Activated naive CD8-positive, alpha-beta T cell treated with anti-CD3 and anti-CD28 coated beads for 36 hours (primary cell): ENCODE measurements at regions not wholly inside any gene's neighbourhood (a gene's known extent, or its start where the extent isn't known, plus 50 kb on each side); places are given as distances from the start of the nearest gene placed in this dataset.

ENCODE experiments used
- DNase-seq: peaks from one replicate; pipeline ENCODE4 v3.0.0; 2021
- H3K27ac Mint-ChIP-seq: one replicate; pipeline ENCODE4 v1.8.0; 2022; ENCODE audit warnings: mild to moderate bottlenecking, moderate library complexity, mixed read lengths
- H3K27me3 Mint-ChIP-seq: one replicate; pipeline ENCODE4 v1.8.0; 2022; ENCODE audit warnings: mild to moderate bottlenecking, mixed read lengths
- H3K36me3 Mint-ChIP-seq: one replicate; pipeline ENCODE4 v1.8.0; 2021; ENCODE audit warnings: mild to moderate bottlenecking, mixed read lengths
- H3K4me1 Mint-ChIP-seq: one replicate; pipeline ENCODE4 v1.8.0; 2021; ENCODE audit warnings: mixed read lengths
- H3K4me3 Mint-ChIP-seq: one replicate; pipeline ENCODE4 v1.8.0; 2022; ENCODE audit warnings: mild to moderate bottlenecking, moderate library complexity, mixed read lengths
- H3K9me3 Mint-ChIP-seq: one replicate; pipeline ENCODE4 v1.8.0; 2022; ENCODE audit warnings: mixed read lengths

DNA sequence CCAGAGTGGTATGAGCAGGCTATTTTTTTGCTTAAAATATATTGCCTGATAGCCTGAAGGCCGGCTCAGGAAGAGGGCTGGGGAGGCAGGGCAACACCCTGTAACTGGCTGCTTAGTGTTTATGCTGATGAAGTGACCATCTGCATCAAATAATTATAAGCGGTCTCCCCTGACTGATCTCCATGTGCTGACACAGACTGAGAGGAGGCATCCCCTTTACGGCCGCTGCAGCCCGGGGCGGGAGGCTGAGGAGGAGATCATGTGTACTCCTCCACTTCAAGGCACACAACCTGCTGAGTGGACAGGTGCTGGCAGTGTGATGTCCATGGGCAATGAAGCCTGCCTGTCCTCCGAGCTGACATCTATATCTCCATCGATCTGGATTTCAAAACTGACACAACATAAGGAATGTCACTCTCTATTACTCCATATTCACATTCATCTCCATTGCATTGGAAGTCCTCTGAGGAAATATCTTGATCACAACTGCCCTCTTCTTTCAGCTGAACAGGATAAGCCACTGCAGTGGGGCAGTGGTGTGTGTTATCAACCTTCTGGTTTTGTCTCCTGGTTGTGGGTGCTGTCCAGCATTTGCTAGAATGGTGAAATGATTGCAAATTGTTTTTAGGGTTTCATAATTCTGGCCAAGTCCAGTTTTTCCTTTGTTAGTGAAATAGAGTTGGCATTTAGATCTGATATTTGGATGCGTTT is 143.5 kb downstream of the AQP4 start:
- DNase-seq, result no peak
- Mint-ChIP-seq H3K36me3 (no peaks in the 10 kb centered on the region), H3K9me3 (no peaks in the 10 kb centered on the region), H3K4me1 (no peaks in the 10 kb centered on the region), H3K4me3 (no peak overlapping the region), H3K27me3 (peaks cover 9% of the 10 kb centered on the region), H3K27ac (no peak overlapping the region)

GRCh38 chr18:26719896-26720295 is 145.6 kb downstream of the AQP4 start:
- no peak overlapping the region for H3K27ac Mint-ChIP-seq
- H3K36me3 Mint-ChIP-seq, result no peaks in the 10 kb centered on the region
- peaks cover 9% of the 10 kb centered on the region for H3K27me3 Mint-ChIP-seq

GRCh38 chr18:26717123-26717719 is 148.3 kb downstream of the AQP4 start:
- H3K27me3 Mint-ChIP-seq, result peaks cover 13% of the 10 kb centered on the region
- no peak overlapping the region for H3K27ac Mint-ChIP-seq
- H3K4me1 Mint-ChIP-seq, result no peaks in the 10 kb centered on the region
- no peak overlapping the region for H3K4me3 Mint-ChIP-seq
- DNase-seq, result no peak
- H3K9me3 Mint-ChIP-seq, result no peaks in the 10 kb centered on the region
- no peaks in the 10 kb centered on the region for H3K36me3 Mint-ChIP-seq

More at GRCh38 chr18:26719896-26720295, 145.6 kb downstream of the AQP4 start:
- Mint-ChIP-seq H3K4me1 (no peaks in the 10 kb centered on the region), H3K9me3 (no peaks in the 10 kb centered on the region), H3K4me3 (no peak overlapping the region)
- no peak for DNase-seq

DNA sequence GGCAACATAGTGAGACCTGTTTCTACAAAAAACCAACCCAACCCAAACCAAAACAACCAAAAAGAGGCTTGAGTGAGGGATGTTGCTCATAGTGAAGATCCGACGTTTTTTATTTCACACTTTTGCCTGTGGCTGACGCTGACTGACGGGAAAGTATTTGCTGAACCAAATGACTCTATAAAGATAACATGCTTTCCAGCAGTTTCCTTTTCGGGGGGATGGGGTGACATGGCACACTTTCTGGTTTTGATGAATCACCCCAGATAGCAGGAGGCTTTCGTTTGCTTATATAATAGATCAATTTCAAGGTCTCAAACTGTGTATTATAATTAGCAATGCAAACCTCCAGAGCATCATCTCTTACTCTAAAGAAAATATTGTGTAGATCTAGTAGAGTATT is 150.8 kb downstream of the AQP4 start:
- no peaks in the 10 kb centered on the region for H3K9me3 Mint-ChIP-seq
- H3K36me3 Mint-ChIP-seq, result no peaks in the 10 kb centered on the region
- H3K27ac Mint-ChIP-seq, result no peak overlapping the region
- H3K4me1 Mint-ChIP-seq, result peaks cover 2% of the 10 kb centered on the region
- DNase-seq, result no peak
- H3K27me3 Mint-ChIP-seq, result peaks cover 7% of the 10 kb centered on the region
- H3K4me3 Mint-ChIP-seq, result no peak overlapping the region

- no peak overlapping the region for H3K27ac Mint-ChIP-seq
- peaks cover 2% of the 10 kb centered on the region for H3K4me1 Mint-ChIP-seq
- H3K27me3 Mint-ChIP-seq, result peaks cover 8% of the 10 kb centered on the region
- no peak for DNase-seq
- no peaks in the 10 kb centered on the region for H3K36me3 Mint-ChIP-seq
- no peaks in the 10 kb centered on the region for H3K9me3 Mint-ChIP-seq
- no peak overlapping the region for H3K4me3 Mint-ChIP-seq
Observed at GRCh38 chr18:26711756-26712155, 153.8 kb downstream of the AQP4 start.

DNA sequence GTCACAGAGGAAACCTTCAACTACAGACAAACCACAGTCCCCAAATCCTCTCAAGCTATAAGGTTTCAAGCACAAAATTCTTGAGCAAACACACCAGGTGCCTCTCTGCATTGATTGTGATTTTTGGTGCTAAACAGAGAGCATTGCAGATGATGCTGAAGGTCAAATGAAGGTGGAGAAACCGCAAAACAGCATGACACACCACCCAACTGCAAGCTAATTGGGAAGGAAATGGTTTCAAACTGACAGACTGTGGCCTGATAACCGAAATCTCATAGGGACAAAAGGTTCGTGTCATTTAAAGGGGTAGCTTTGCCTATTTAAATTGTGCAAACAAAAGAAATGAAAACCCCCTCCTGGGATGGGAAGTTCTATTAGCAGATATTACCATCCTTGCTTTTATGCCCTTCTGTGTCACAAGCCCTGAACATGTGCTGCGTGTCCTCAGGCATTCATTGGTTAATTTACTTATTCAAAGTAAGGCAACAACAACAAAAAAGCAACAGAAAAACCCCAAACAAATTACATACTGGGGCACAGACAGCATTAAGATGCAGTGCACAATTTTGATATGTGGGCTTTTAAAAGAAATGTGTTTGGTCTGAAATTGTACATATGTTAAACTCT is 154.9 kb downstream of the AQP4 start:
- Mint-ChIP-seq H3K4me1 (peaks cover 2% of the 10 kb centered on the region), H3K27ac (no peak overlapping the region), H3K36me3 (no peaks in the 10 kb centered on the region), H3K27me3 (peaks cover 11% of the 10 kb centered on the region), H3K4me3 (no peak overlapping the region), H3K9me3 (no peaks in the 10 kb centered on the region)
- DNase-seq, result peak; percentile 1

GRCh38 chr18:26709897-26710296 is 155.6 kb downstream of the AQP4 start:
- Mint-ChIP-seq H3K27ac (no peak overlapping the region), H3K9me3 (no peaks in the 10 kb centered on the region), H3K36me3 (no peaks in the 10 kb centered on the region), H3K27me3 (peaks cover 11% of the 10 kb centered on the region), H3K4me3 (no peak overlapping the region), H3K4me1 (peaks cover 2% of the 10 kb centered on the region)
- DNase-seq, result no peak

DNA sequence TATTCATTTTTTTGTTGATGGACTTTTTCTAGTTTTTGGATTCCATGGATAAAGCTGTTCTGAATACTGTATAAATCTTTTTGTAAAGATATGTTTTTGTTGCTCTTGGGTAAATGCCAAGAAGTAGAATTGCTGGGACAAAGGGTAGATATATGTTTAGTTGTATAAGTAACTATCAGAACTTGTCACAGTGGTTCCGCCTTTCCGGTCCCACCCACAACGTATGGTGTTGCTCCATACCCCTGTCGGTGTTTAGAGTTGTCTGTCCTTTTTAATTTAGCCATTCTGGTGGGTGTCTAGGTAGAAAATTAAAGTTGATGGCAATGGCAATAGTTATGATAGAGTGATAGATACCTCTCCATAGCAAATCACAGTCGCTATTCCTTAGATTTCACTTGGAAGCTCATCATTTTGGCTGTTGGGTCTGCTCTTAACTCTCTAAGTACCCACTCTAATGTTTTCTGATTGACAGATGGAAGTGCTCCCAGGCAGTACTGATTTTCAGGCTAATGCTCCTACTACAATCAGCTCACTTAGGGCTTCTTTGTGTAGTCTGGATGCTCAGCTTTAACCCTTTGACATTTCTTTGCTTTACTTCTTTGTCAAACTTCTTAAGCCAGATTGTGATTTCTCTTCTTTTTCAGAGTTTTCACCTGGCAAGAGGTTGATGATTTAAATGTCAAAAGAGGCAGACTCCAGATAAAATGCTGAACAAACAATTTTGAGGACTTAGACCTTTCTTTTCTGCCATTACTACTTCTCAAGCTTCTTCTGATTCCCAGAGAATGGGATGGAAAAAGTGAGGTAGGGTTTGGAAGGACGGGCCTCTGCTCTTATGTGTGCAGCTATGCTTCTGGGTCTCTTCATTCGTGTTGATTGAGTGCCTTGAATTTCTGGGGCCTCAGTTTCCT is 156.4 kb downstream of the AQP4 start:
- peaks cover 11% of the 10 kb centered on the region for H3K27me3 Mint-ChIP-seq
- peaks cover 2% of the 10 kb centered on the region for H3K4me1 Mint-ChIP-seq
- H3K27ac Mint-ChIP-seq, result no peak overlapping the region
- H3K9me3 Mint-ChIP-seq, result no peaks in the 10 kb centered on the region
- H3K36me3 Mint-ChIP-seq, result no peaks in the 10 kb centered on the region
- DNase-seq, result no peak
- no peak overlapping the region for H3K4me3 Mint-ChIP-seq

GRCh38 chr18:26706911-26707351 is 158.6 kb downstream of the AQP4 start:
- Mint-ChIP-seq H3K9me3 (no peaks in the 10 kb centered on the region), H3K4me1 (peaks cover 2% of the 10 kb centered on the region), H3K4me3 (no peak overlapping the region), H3K27me3 (peaks cover 8% of the 10 kb centered on the region), H3K27ac (no peak overlapping the region), H3K36me3 (no peaks in the 10 kb centered on the region)
- DNase-seq, result no peak

- H3K36me3 Mint-ChIP-seq, result no peaks in the 10 kb centered on the region
- H3K9me3 Mint-ChIP-seq, result no peaks in the 10 kb centered on the region
- peaks cover 8% of the 10 kb centered on the region for H3K27me3 Mint-ChIP-seq
- no peak overlapping the region for H3K27ac Mint-ChIP-seq
- H3K4me1 Mint-ChIP-seq, result peaks cover 1% of the 10 kb centered on the region
- no peak for DNase-seq
- no peak overlapping the region for H3K4me3 Mint-ChIP-seq
Observed at GRCh38 chr18:26705757-26706156, 157.4 kb upstream of the KCTD1 start.

GRCh38 chr18:26703170-26703930 is 155.0 kb upstream of the KCTD1 start:
- no peaks in the 10 kb centered on the region for H3K36me3 Mint-ChIP-seq

GRCh38 chr18:26702086-26702485 is 153.7 kb upstream of the KCTD1 start:
- Mint-ChIP-seq H3K27ac (no peak overlapping the region), H3K4me3 (no peak overlapping the region), H3K9me3 (no peaks in the 10 kb centered on the region), H3K4me1 (no peaks in the 10 kb centered on the region), H3K36me3 (no peaks in the 10 kb centered on the region), H3K27me3 (peaks cover 4% of the 10 kb centered on the region)
- no peak for DNase-seq

More at GRCh38 chr18:26703170-26703930, 155.0 kb upstream of the KCTD1 start:
- H3K4me1 Mint-ChIP-seq, result no peaks in the 10 kb centered on the region
- H3K27ac Mint-ChIP-seq, result no peak overlapping the region
- DNase-seq, result no peak
- H3K27me3 Mint-ChIP-seq, result peaks cover 4% of the 10 kb centered on the region
- H3K9me3 Mint-ChIP-seq, result no peaks in the 10 kb centered on the region
- no peak overlapping the region for H3K4me3 Mint-ChIP-seq

DNA sequence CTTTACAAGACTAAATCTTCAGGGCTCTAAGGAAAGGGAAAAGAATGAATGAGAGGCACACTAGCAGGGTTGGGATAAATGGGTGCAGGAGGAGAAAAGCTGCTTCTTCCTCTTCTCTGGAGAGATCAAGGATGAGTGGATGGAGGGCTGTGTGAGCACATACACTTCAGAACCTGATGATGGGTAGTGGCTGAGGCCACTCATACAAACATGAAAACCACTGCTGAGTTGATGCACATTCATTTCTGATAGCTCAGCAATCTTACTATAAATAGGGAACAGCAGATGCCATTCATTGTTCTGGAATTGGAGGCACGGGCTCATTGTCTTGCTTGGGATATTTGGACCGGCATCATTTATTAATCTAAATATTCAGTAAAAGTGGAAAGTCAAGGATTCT is 152.4 kb upstream of the KCTD1 start:
- Mint-ChIP-seq H3K27ac (no peak overlapping the region), H3K36me3 (no peaks in the 10 kb centered on the region), H3K4me1 (no peaks in the 10 kb centered on the region), H3K9me3 (no peaks in the 10 kb centered on the region), H3K27me3 (no peaks in the 10 kb centered on the region), H3K4me3 (no peak overlapping the region)
- DNase-seq, result no peak

- no peak overlapping the region for H3K27ac Mint-ChIP-seq
- no peaks in the 10 kb centered on the region for H3K9me3 Mint-ChIP-seq
- no peaks in the 10 kb centered on the region for H3K27me3 Mint-ChIP-seq
- no peaks in the 10 kb centered on the region for H3K36me3 Mint-ChIP-seq
- no peak overlapping the region for H3K4me3 Mint-ChIP-seq
- DNase-seq, result no peak
- H3K4me1 Mint-ChIP-seq, result no peaks in the 10 kb centered on the region
Observed at GRCh38 chr18:26700201-26700600, 151.8 kb upstream of the KCTD1 start.
